ENCODE measurements at regions not wholly inside any gene's neighbourhood (a gene's known extent, or its start where the extent isn't known, plus 50 kb on each side); places are given as distances from the start of the nearest gene placed in this dataset.
"Not testable (repeated sequence)": the region's sequence is repeated elsewhere in the genome, so short reads cannot be mapped to it uniquely, and the experiment has no call there.

DNA sequence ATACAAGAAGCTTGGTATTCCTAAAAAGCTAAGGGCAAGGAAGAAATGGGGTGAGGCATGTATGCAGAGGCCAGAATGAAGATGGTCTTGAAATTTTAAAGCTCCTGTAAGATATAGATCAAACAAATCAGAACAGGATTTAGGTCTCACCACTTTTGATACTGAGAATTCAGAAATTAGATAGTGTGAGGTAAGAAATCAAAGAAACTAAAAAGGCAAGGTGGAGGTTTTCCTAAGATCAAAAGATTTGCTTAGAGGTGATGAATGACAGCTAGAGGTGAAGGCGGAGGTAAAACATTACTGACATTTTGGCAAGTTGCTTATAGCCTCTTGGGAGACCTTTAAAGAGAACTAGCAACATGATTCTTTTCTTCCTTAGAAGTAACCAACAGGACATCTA is 225.2 kb upstream of the SGK1 start:
- in situ Hi-C loops (cut with MboI; ENCODE audit: low pct_ligation_motif_present in 1 of 4, low pct_unique_long_range_greater_than_20kb in 1 of 4, low sequenced_read_pairs in 3 of 4): no loop called here
- Histone ChIP-seq H3K27ac (no peak overlapping the region), H3K27me3 (no peaks in the 10 kb centered on the region), H3K9me3 (no peaks in the 10 kb centered on the region), H3K4me3 (no peak overlapping the region), H3K36me3 (no peaks in the 10 kb centered on the region), H3K4me1 (no peaks in the 10 kb centered on the region)
- 86 to 100% methylated on average over 1 of the region's 1 CpG for WGBS, 2 donors (ENCODE audit: low coverage in 1 of 2)
- intact Hi-C loops (cut with DNase I; ENCODE audit: low total_unique reads): no loop called here
- DNase-seq: no peak
- TF ChIP-seq POLR2AphosphoS5 (IDR thresholded peaks at IDR 0.05): no peak
- TF ChIP-seq POLR2A (IDR thresholded peaks at IDR 0.05): no peak
- no peak for TF ChIP-seq EP300 (IDR thresholded peaks at IDR 0.05; ENCODE audit: low read depth)
- TF ChIP-seq, protein P1, sequence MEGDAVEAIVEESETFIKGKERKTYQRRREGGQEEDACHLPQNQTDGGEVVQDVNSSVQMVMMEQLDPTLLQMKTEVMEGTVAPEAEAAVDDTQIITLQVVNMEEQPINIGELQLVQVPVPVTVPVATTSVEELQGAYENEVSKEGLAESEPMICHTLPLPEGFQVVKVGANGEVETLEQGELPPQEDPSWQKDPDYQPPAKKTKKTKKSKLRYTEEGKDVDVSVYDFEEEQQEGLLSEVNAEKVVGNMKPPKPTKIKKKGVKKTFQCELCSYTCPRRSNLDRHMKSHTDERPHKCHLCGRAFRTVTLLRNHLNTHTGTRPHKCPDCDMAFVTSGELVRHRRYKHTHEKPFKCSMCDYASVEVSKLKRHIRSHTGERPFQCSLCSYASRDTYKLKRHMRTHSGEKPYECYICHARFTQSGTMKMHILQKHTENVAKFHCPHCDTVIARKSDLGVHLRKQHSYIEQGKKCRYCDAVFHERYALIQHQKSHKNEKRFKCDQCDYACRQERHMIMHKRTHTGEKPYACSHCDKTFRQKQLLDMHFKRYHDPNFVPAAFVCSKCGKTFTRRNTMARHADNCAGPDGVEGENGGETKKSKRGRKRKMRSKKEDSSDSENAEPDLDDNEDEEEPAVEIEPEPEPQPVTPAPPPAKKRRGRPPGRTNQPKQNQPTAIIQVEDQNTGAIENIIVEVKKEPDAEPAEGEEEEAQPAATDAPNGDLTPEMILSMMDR (IDR thresholded peaks at IDR 0.05): no peak

DNA sequence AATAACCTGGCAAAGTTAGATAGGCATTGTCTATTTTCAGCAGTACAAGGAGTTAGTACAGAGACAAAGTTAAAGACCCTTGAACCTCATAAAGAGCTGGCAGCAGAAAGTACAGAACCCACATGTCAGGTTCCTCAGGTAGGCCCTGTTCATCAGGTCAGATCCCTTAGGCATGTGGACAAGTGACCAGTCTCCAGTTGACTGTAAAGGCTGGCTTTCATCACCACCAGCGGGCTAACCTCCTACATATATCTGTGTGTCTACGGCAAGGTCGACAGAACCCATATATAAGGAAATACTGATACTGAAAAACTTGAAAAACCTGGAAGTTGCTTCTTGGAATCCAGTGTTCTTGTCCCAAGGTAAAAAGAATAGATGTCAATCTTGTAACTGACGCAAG is 223.1 kb upstream of the SGK1 start:
- in situ Hi-C loops (cut with MboI; ENCODE audit: low pct_ligation_motif_present in 1 of 4, low pct_unique_long_range_greater_than_20kb in 1 of 4, low sequenced_read_pairs in 3 of 4) (no loop called here), intact Hi-C loops (cut with DNase I; ENCODE audit: low total_unique reads) (no loop called here)
- DNase-seq: no peak
- WGBS, 2 donors (ENCODE audit: low coverage in 1 of 2): 93 to 100% methylated on average over 2 to 4 of the region's 4 CpGs
- H3K27ac ChIP-seq: no peak overlapping the region
- H3K36me3 ChIP-seq: no peaks in the 10 kb centered on the region
- H3K9me3 ChIP-seq: no peaks in the 10 kb centered on the region
- H3K27me3 ChIP-seq: no peaks in the 10 kb centered on the region
- no peak overlapping the region for H3K4me3 ChIP-seq
- H3K4me1 ChIP-seq: no peaks in the 10 kb centered on the region
- TF ChIP-seq, protein P1 (IDR thresholded peaks at IDR 0.05): no peak
- no peak for TF ChIP-seq EP300 (IDR thresholded peaks at IDR 0.05; ENCODE audit: low read depth)
- no peak for TF ChIP-seq POLR2A (IDR thresholded peaks at IDR 0.05)
- no peak for TF ChIP-seq POLR2AphosphoS5 (IDR thresholded peaks at IDR 0.05)

DNA sequence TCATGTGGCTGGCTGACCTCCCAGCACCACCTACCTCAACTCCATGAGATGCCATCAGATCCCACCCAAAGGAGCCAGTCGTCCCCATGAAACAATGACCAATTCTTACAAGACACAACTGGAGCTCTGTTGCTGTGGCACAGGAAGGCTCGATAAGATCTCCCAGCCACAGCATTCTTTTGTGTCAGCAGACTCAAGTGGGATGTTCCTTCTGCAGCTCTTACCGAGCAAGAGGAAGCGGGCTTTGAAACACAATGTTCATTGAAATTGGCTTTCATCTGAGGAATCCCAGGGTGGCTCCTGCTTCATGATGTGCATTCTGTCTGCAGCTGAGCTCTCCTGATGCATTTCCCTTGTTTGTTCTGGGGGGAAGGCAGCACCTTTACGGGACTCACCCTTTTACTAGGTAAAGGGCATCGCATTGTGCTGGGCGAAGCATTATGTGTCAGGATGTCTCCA is 222.0 kb upstream of the SGK1 start:
- in situ Hi-C loops (cut with MboI; ENCODE audit: low pct_ligation_motif_present in 1 of 4, low pct_unique_long_range_greater_than_20kb in 1 of 4, low sequenced_read_pairs in 3 of 4) (no loop called here), intact Hi-C loops (cut with DNase I; ENCODE audit: low total_unique reads) (no loop called here)
- 80% methylated on average over 7 of the region's 7 CpGs; no CpG with 5 or more reads in 1 of the 2 donors for WGBS, 2 donors (ENCODE audit: low coverage in 1 of 2)
- no peak for DNase-seq
- no peaks in the 10 kb centered on the region for H3K4me1 ChIP-seq
- no peaks in the 10 kb centered on the region for H3K36me3 ChIP-seq
- no peaks in the 10 kb centered on the region for H3K27me3 ChIP-seq
- TF ChIP-seq, protein P1 (IDR thresholded peaks at IDR 0.05): no peak
- TF ChIP-seq POLR2AphosphoS5 (IDR thresholded peaks at IDR 0.05) (no peak), EP300 (IDR thresholded peaks at IDR 0.05; ENCODE audit: low read depth) (no peak), POLR2A (IDR thresholded peaks at IDR 0.05) (no peak)
- H3K9me3 ChIP-seq: no peaks in the 10 kb centered on the region
- H3K4me3 ChIP-seq: no peak overlapping the region
- no peak overlapping the region for H3K27ac ChIP-seq

DNA sequence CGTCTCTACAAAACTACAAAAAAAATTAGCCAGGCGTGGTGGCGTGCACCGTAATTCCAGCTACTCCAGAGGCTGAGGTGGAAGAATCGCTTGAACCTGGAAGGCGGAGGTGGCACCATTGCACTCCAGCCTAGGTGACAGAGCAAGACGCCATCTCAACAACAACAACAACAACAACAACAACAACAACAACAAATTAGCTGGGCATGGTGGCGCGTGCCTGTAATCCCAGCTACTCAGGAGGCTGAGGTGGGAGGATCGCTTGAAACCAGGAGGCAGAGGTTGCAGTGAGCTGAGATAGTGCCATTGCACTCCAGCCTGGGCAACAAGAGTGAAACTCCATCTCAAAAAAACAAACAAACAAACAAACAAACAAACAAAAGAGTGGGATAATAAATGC is 219.9 kb upstream of the SGK1 start:
- H3K36me3 ChIP-seq; H3K4me3 ChIP-seq; intact Hi-C loops (cut with DNase I; ENCODE audit: low total_unique reads); H3K9me3 ChIP-seq; DNase-seq; H3K27me3 ChIP-seq; H3K27ac ChIP-seq; in situ Hi-C loops (cut with MboI; ENCODE audit: low pct_ligation_motif_present in 1 of 4, low pct_unique_long_range_greater_than_20kb in 1 of 4, low sequenced_read_pairs in 3 of 4); H3K4me1 ChIP-seq: not testable (repeated sequence)
- 83 to 95% methylated on average over 2 to 10 of the region's 10 CpGs for WGBS, 2 donors (ENCODE audit: low coverage in 1 of 2)

DNA sequence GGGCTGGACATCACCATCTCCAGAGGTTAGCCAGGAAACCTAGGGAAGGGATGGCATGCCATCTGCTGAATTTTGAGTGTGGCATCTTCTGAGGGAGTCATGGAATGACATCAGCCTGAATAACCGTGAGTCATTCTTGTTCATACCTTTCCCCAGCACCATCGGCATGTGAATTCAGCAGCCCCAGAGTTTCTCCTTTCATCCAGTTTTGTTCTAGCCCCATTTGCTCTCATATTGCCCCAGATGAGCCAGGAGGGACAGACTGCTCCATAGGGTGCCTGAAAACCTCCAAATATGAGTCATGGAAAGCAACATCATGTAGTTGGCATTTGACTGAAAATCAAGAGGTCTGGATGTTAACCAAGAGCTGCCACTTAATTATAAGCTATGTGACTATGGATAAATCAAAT is 219.2 kb upstream of the SGK1 start:
- H3K9me3 ChIP-seq: no peaks in the 10 kb centered on the region
- no peak for DNase-seq
- H3K27me3 ChIP-seq: no peaks in the 10 kb centered on the region
- H3K4me1 ChIP-seq: no peaks in the 10 kb centered on the region
- in situ Hi-C loops (cut with MboI; ENCODE audit: low pct_ligation_motif_present in 1 of 4, low pct_unique_long_range_greater_than_20kb in 1 of 4, low sequenced_read_pairs in 3 of 4) (no loop called here), intact Hi-C loops (cut with DNase I; ENCODE audit: low total_unique reads) (no loop called here)
- no peaks in the 10 kb centered on the region for H3K36me3 ChIP-seq
- no peak for TF ChIP-seq POLR2AphosphoS5 (IDR thresholded peaks at IDR 0.05)
- TF ChIP-seq, protein P1 (IDR thresholded peaks at IDR 0.05): no peak
- TF ChIP-seq EP300 (IDR thresholded peaks at IDR 0.05; ENCODE audit: low read depth): no peak
- TF ChIP-seq POLR2A (IDR thresholded peaks at IDR 0.05): no peak
- no peak overlapping the region for H3K4me3 ChIP-seq
- no peak overlapping the region for H3K27ac ChIP-seq
- 88 to 100% methylated on average over 1 to 2 of the region's 2 CpGs for WGBS, 2 donors (ENCODE audit: low coverage in 1 of 2)

Measured in transverse colon (tissue), 4 donors.